K562 (cell line): ENCODE measurements at regions not wholly inside any gene's neighbourhood (a gene's known extent, or its start where the extent isn't known, plus 50 kb on each side); places are given as distances from the start of the nearest gene placed in this dataset.

Experiments
- ATAC-seq: fragments of 200-7000 bp; cut with Tn5 transposase; 3 replicates; pipeline ENCODE4 v1.9.1; 2020; ENCODE audit warnings: moderate library complexity
- BruUV-seq: library from RNA; stranded (reverse); fragments of 400-500 nt; replicated peaks from 2 replicates; lab custom pipeline; 2021; lab: Mats Ljungman, UMichigan
- CTCF ChIA-PET: fragments of 300-600 bp; formaldehyde crosslinking; extraction: SDS; loops from one replicate; lab custom pipeline; 2021; ENCODE audit warnings: low intra/inter-chr PET ratio; lab: Yijun Ruan, JAX
- POLR2A ChIA-PET: fragments of 300-600, 350-650 bp; sonication (Branson Sonifier 250); formaldehyde crosslinking; extraction: SDS; loops from one replicate; lab custom pipeline; 2021; ENCODE audit warnings: antibody characterized with exemption, inconsistent platforms; lab: Yijun Ruan, JAX
- DNase-seq, 4 experiments: peaks; one replicate each; pipeline versions ENCODE4 v3.0.0 to v3.0.0-alpha.2; 2011 to 2018; ENCODE audit warnings: low spot score in 3 of 4, mixed read lengths in 3 of 4; ENCODE audit errors: extremely low read depth in 1 of 4
- FAIRE-seq: peaks from 2 replicates; lab custom pipeline; 2011; peaks lifted over from hg19 to GRCh38; lab: Jason Lieb, UNC
- H2AFZ ChIP-seq: 2 replicates; pipeline ENCODE4 v1.6.0; 2011; ENCODE audit warnings: low read depth, low read length, control low read depth, inconsistent platforms
- H3K27ac ChIP-seq: fragments of 200-600 bp; 3 replicates; pipeline ENCODE4 v1.8.0; 2011; ENCODE audit warnings: low read depth, mild to moderate bottlenecking, control low read depth, inconsistent platforms, low read length, moderate library complexity, mixed read lengths; ENCODE audit errors: extremely low read depth
- H3K27me3 ChIP-seq, 2 experiments: fragments of 300-600 bp in 1 of 2; 2 replicates in 1 of 2; 3 replicates in 1 of 2; pipeline versions ENCODE4 v1.6.0 to v1.8.0; 2011; ENCODE audit warnings: inconsistent platforms in 2 of 2, low read length in 2 of 2, mild to moderate bottlenecking in 1 of 2, mixed read lengths in 1 of 2, moderate library complexity in 1 of 2; ENCODE audit not compliant: control insufficient read depth in 2 of 2, insufficient read depth in 2 of 2
- H3K36me3 ChIP-seq: fragments of 300-600 bp; 3 replicates; pipeline ENCODE4 v1.8.0; 2011; ENCODE audit warnings: mild to moderate bottlenecking, low read length, inconsistent platforms; ENCODE audit not compliant: control insufficient read depth, insufficient read depth
- H3K4me1 ChIP-seq, 2 experiments: fragments of 200-600 bp in 1 of 2; replicated peaks in 1 of 2; 2 replicates in 1 of 2; 3 replicates in 1 of 2; pipeline versions ENCODE4 v1.5.1 to v1.8.0; 2011; ENCODE audit warnings: inconsistent platforms in 2 of 2, low read length in 2 of 2, mild to moderate bottlenecking in 1 of 2, mixed read lengths in 1 of 2, moderate library complexity in 1 of 2; ENCODE audit not compliant: control insufficient read depth in 2 of 2, insufficient read depth in 2 of 2
- H3K4me2 ChIP-seq: 2 replicates; pipeline ENCODE4 v1.6.1; 2011; ENCODE audit warnings: low read length, control low read depth, inconsistent platforms, mixed read lengths; ENCODE audit not compliant: insufficient read depth
- H3K4me3 ChIP-seq: fragments of 200-600 bp; sonication (generic), shearing (Covaris generic); 2 replicates; pipeline ENCODE4 v1.5.1; 2016; ENCODE audit warnings: control low read depth, inconsistent platforms
- H3K79me2 ChIP-seq: fragments of 200-600 bp; 3 replicates; pipeline ENCODE4 v1.8.0; 2011; ENCODE audit warnings: low read length, inconsistent platforms; ENCODE audit not compliant: control insufficient read depth, insufficient read depth
- H3K9ac ChIP-seq, 2 experiments: 2 replicates each; pipeline versions ENCODE4 v1.6.0 to v1.6.1; 2011; ENCODE audit warnings: low read depth in 2 of 2, low read length in 2 of 2, control low read depth in 1 of 2, inconsistent platforms in 1 of 2, mild to moderate bottlenecking in 1 of 2, mixed read lengths in 1 of 2; ENCODE audit not compliant: insufficient read depth in 1 of 2
- H3K9me1 ChIP-seq: one replicate; pipeline ENCODE4 v1.6.0; 2011; ENCODE audit warnings: inconsistent platforms, mild to moderate bottlenecking, low read length, moderate library complexity; ENCODE audit not compliant: control insufficient read depth, insufficient read depth
- H3K9me3 ChIP-seq: replicated peaks from 2 replicates; pipeline ENCODE4 v1.5.1; 2011; ENCODE audit warnings: low read depth, low read length, inconsistent platforms; ENCODE audit not compliant: control insufficient read depth, insufficient read depth
- H4K20me1 ChIP-seq: replicated peaks from 2 replicates; pipeline ENCODE4 v1.6.1; 2011; ENCODE audit warnings: low read length, inconsistent platforms, mixed read lengths; ENCODE audit not compliant: control insufficient read depth, insufficient read depth
- CTCFL ChIP-seq: IDR thresholded peaks from 2 replicates; pipeline ENCODE4 v1.6.1; 2011; ENCODE audit warnings: borderline replicate concordance, low read depth, mild to moderate bottlenecking, moderate library complexity, low read length; ENCODE audit not compliant: insufficient read depth, poor library complexity, severe bottlenecking
- FOXP1 ChIP-seq: sonication (generic); formaldehyde crosslinking; IDR thresholded peaks from 2 replicates; pipeline ENCODE4 v1.8.0; 2022; ENCODE audit warnings: mild to moderate bottlenecking, missing genetic modification reagents
- NEUROD1 ChIP-seq: fragments of 150-350 bp; IDR thresholded peaks from 2 replicates; pipeline ENCODE4 v1.6.1; 2014; ENCODE audit warnings: borderline replicate concordance, low read length, low read depth; ENCODE audit not compliant: partially characterized antibody
- SRF ChIP-seq, 2 experiments: fragments of 250-450, 450-650 bp in 1 of 2; sonication (Bioruptor Pico) in 1 of 2; sonication (generic) in 1 of 2; formaldehyde crosslinking; IDR thresholded peaks; 2 replicates each; pipeline versions ENCODE4 v1.5.0 to v1.5.1; 2020 to 2022; ENCODE audit warnings: mild to moderate bottlenecking in 1 of 2, missing genetic modification reagents in 1 of 2
- ZBTB26 ChIP-seq: fragments of 450-650 bp; formaldehyde crosslinking; IDR thresholded peaks from 2 replicates; pipeline ENCODE4 v1.4.0; 2022; ENCODE audit warnings: missing genetic modification characterization
- ZBTB40 ChIP-seq, 2 experiments: fragments of 450-650 bp in 1 of 2; sonication (generic) in 1 of 2; formaldehyde crosslinking in 1 of 2; IDR thresholded peaks; 2 replicates each; pipeline versions ENCODE4 v1.7.1 to v1.9.0; 2016 to 2022; ENCODE audit warnings: inconsistent platforms in 1 of 2, mild to moderate bottlenecking in 1 of 2, missing genetic modification reagents in 1 of 2
- ZFP36 ChIP-seq: fragments of 150-350 bp; IDR thresholded peaks from 2 replicates; pipeline ENCODE4 v1.6.1; 2018; ENCODE audit warnings: low read length, low read depth; ENCODE audit not compliant: partially characterized antibody
- ZNF175 ChIP-seq: fragments of 200-800 bp; sonication (Bioruptor generic); IDR thresholded peaks from 2 replicates; pipeline ENCODE4 v1.6.1; 2016; ENCODE audit warnings: low read depth, mild to moderate bottlenecking, missing genetic modification characterization, missing compliant biosample characterization
- ZNF764 ChIP-seq: fragments of 250-450 bp; sonication (Bioruptor Pico); IDR thresholded peaks from 2 replicates; pipeline ENCODE4 v1.4.0; 2020; ENCODE audit warnings: low read depth, mild to moderate bottlenecking, moderate library complexity
- WGBS: fragments of 100-300 bp; shearing (Covaris generic); methylation state at CpG from one replicate; pipeline ENCODE4 v1.1.6; 2016; ENCODE audit warnings: low coverage, mixed read lengths; ENCODE audit not compliant: insufficient coverage; ENCODE audit errors: missing lambda C conversion rate; 5-methylcytosine and 5-hydroxymethylcytosine counted together
- in situ Hi-C: fragments of 300-500 bp; cut with MboI; formaldehyde crosslinking; loops from 4 replicates; pipeline ENCODE4 v1.15.0; 2018; ENCODE audit warnings: inconsistent platforms, mixed read lengths
- intact Hi-C: fragments of 100-400 bp; cut with micrococcal nuclease; formaldehyde crosslinking; loops from 2 replicates; pipeline ENCODE4 v1.14.2; 2022

- whole genome bisulfite sequencing: 0% methylated on average over 10 of the region's 10 CpGs
- Histone ChIP-seq H4K20me1 (no peaks in the 10 kb centered on the region), H3K36me3 (no peaks in the 10 kb centered on the region), H3K4me3 (no peak overlapping the region), H3K27me3 (no peaks in the 10 kb centered on the region), H2AFZ (no peak overlapping the region), H3K9me1 (no peaks in the 10 kb centered on the region), H3K9ac (no peak overlapping the region), H3K9me3 (no peaks in the 10 kb centered on the region), H3K4me1 (no peaks in the 10 kb centered on the region), H3K4me2 (no peak overlapping the region), H3K27ac (no peak overlapping the region), H3K79me2 (no peaks in the 10 kb centered on the region)
- DNase-seq: no peak
- CTCF ChIA-PET: no interaction called here
- in situ Hi-C loops: no loop called here
- TF ChIP-seq ZBTB40 (IDR thresholded peaks at IDR 0.05) (no peak), ZBTB40 (CRISPR knock-in tag; IDR thresholded peaks at IDR 0.05) (no peak), ZFP36 (no peak), ZNF764 (CRISPR knock-in tag) (no peak), CTCFL (no peak), ZNF175 (no peak), FOXP1 (CRISPR knock-in tag) (no peak), SRF (CRISPR knock-in tag; IDR thresholded peaks at IDR 0.05) (no peak), NEUROD1 (no peak), ZBTB26 (CRISPR knock-in tag) (no peak)
- no peak for ATAC-seq
- BruUV-seq: no TSS peak
- POLR2A ChIA-PET: no interaction called here
- intact Hi-C loops: no loop called here
- FAIRE-seq: no peak
Measured at GRCh38 chr5:2353871-2354440, 397.5 kb downstream of the IRX2 start.
